22Rv1 (cell line): ENCODE measurements at regions not wholly inside any gene's neighbourhood (a gene's known extent, or its start where the extent isn't known, plus 50 kb on each side); places are given as distances from the start of the nearest gene placed in this dataset.

ENCODE experiments used
- ZFX ChIP-seq: fragments of 450-650 bp; IDR thresholded peaks from 2 replicates; pipeline ENCODE4 v1.6.1; 2017; ENCODE audit warnings: antibody characterized with exemption, borderline replicate concordance
- TF ChIP-seq, protein P1 (sequence below): fragments of 450-650 bp; IDR thresholded peaks from 2 replicates; pipeline ENCODE4 v1.5.1; 2017; ENCODE audit warnings: mild to moderate bottlenecking

GRCh38 chr5:33080287-33080686 is 360.5 kb upstream of the TARS1 start:
- TF ChIP-seq, protein P1, sequence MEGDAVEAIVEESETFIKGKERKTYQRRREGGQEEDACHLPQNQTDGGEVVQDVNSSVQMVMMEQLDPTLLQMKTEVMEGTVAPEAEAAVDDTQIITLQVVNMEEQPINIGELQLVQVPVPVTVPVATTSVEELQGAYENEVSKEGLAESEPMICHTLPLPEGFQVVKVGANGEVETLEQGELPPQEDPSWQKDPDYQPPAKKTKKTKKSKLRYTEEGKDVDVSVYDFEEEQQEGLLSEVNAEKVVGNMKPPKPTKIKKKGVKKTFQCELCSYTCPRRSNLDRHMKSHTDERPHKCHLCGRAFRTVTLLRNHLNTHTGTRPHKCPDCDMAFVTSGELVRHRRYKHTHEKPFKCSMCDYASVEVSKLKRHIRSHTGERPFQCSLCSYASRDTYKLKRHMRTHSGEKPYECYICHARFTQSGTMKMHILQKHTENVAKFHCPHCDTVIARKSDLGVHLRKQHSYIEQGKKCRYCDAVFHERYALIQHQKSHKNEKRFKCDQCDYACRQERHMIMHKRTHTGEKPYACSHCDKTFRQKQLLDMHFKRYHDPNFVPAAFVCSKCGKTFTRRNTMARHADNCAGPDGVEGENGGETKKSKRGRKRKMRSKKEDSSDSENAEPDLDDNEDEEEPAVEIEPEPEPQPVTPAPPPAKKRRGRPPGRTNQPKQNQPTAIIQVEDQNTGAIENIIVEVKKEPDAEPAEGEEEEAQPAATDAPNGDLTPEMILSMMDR = no peak
- TF ChIP-seq ZFX = no peak
